RWPE2 (cell line): ENCODE measurements at regions not wholly inside any gene's neighbourhood (a gene's known extent, or its start where the extent isn't known, plus 50 kb on each side); places are given as distances from the start of the nearest gene placed in this dataset.
A peak's percentile ranks its signal among the peaks of the same experiment; 100 is the strongest.
"Not testable (repeated sequence)": the region's sequence is repeated elsewhere in the genome, so short reads cannot be mapped to it uniquely, and the experiment has no call there.

Experiments
- ATAC-seq: fragments of 200-7000 bp; cut with Tn5 transposase; 3 replicates; pipeline ENCODE4 v1.9.1; 2021; ENCODE audit warnings: low read depth
- DNase-seq: peaks from one replicate; pipeline ENCODE4 v3.0.0-alpha.2; 2020; ENCODE audit warnings: low spot score
- H3K27ac ChIP-seq: fragments of 450-650 bp; 2 replicates; pipeline ENCODE4 v1.5.1; 2017; ENCODE audit warnings: mild to moderate bottlenecking; ENCODE audit not compliant: poor library complexity, severe bottlenecking
- H3K27me3 ChIP-seq: fragments of 250-450 bp; sonication (Bioruptor Pico); 2 replicates; pipeline ENCODE4 v1.5.1; 2021; ENCODE audit warnings: mild to moderate bottlenecking, moderate library complexity; ENCODE audit not compliant: insufficient read depth, poor library complexity, severe bottlenecking
- H3K36me3 ChIP-seq: fragments of 250-450 bp; sonication (Bioruptor Pico); 2 replicates; pipeline ENCODE4 v1.5.1; 2020; ENCODE audit warnings: low read depth, mild to moderate bottlenecking, moderate library complexity
- H3K4me1 ChIP-seq: fragments of 250-450 bp; sonication (Bioruptor Pico); 2 replicates; pipeline ENCODE4 v1.5.1; 2021; ENCODE audit warnings: mild to moderate bottlenecking, moderate library complexity; ENCODE audit not compliant: insufficient read depth, poor library complexity, severe bottlenecking
- H3K4me3 ChIP-seq: fragments of 250-450 bp; sonication (Bioruptor Pico); 2 replicates; pipeline ENCODE4 v1.5.1; 2021; ENCODE audit warnings: mild to moderate bottlenecking, moderate library complexity; ENCODE audit not compliant: severe bottlenecking
- H3K9me3 ChIP-seq: fragments of 250-450 bp; sonication (Bioruptor Pico); 2 replicates; pipeline ENCODE4 v1.5.1; 2021; ENCODE audit warnings: mild to moderate bottlenecking, moderate library complexity; ENCODE audit not compliant: severe bottlenecking
- TF ChIP-seq, protein P1 (sequence below): fragments of 450-650 bp; IDR thresholded peaks from one replicate; pipeline ENCODE4 v1.5.1; 2017; ENCODE audit warnings: mild to moderate bottlenecking, moderate library complexity; ENCODE audit not compliant: poor library complexity, severe bottlenecking

DNA sequence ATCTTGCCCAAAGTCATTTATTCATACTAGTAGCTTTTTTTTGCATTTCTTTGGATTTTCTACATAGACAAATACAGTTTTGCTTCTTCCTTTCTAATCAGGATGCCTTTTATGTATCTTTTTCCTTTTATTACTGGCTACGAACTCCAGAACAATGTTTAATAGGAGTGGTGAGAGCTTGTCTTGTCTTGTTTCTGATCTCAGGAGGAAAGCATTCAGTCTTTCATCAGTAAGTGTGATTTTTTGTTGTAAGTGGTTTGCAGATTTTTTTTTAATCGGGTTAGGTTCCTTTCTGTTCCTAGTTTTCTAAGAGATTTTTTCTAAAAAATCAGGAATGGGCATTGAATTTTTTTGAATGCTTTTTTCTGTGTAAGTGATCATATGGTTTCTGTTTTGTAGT lies 86.8 kb downstream of the PROP1 start:
- H3K9me3 ChIP-seq, DNase-seq, H3K27me3 ChIP-seq, H3K36me3 ChIP-seq, H3K4me3 ChIP-seq, H3K27ac ChIP-seq, H3K4me1 ChIP-seq: not testable (repeated sequence)
- peak; percentile 92 for ATAC-seq

DNA sequence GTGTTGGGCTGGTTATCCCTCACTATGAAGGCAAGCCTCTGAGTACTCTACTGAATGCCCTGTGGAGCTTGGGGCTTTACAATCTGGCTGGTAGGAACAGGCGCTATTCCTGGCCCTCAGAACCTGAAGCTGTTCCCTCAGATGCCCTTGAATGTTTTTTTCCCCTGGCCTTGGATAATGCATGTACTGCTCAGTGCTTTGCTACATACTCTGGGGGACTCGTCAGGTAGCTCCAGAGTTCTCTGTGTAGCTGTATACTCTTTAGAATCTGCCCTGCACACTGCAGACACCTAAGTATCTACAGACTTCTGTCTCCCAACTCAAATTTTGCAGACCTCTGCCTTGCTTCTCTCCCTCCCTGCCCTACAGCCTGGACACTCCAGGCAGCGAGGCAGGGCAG lies 93.2 kb downstream of the PROP1 start:
- H3K4me3 ChIP-seq, H3K36me3 ChIP-seq, H3K27me3 ChIP-seq, H3K27ac ChIP-seq, DNase-seq, H3K4me1 ChIP-seq, H3K9me3 ChIP-seq, ATAC-seq: not testable (repeated sequence)

DNA sequence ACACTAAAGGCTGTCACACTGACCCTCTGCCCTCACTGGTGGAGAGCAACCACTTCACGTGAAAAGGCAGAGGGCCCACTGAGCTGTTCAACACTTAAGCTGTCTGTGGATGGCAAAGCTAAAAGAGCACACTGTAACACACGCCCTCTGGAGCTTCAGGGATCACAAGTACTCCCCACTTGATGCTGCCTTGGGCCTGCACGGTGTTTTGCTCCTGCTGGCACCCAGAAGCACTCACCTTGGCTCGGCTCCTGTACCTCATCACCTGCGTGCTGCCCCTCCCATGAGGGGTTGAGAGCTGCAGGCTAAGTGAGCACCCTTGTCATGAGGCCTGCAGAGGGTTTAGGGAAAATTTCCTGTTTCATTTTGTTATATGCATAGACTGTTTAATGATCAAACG lies 96.0 kb downstream of the PROP1 start:
- not testable (repeated sequence) for H3K27ac ChIP-seq, H3K27me3 ChIP-seq, DNase-seq, H3K9me3 ChIP-seq, ATAC-seq, H3K4me3 ChIP-seq, H3K36me3 ChIP-seq, H3K4me1 ChIP-seq

DNA sequence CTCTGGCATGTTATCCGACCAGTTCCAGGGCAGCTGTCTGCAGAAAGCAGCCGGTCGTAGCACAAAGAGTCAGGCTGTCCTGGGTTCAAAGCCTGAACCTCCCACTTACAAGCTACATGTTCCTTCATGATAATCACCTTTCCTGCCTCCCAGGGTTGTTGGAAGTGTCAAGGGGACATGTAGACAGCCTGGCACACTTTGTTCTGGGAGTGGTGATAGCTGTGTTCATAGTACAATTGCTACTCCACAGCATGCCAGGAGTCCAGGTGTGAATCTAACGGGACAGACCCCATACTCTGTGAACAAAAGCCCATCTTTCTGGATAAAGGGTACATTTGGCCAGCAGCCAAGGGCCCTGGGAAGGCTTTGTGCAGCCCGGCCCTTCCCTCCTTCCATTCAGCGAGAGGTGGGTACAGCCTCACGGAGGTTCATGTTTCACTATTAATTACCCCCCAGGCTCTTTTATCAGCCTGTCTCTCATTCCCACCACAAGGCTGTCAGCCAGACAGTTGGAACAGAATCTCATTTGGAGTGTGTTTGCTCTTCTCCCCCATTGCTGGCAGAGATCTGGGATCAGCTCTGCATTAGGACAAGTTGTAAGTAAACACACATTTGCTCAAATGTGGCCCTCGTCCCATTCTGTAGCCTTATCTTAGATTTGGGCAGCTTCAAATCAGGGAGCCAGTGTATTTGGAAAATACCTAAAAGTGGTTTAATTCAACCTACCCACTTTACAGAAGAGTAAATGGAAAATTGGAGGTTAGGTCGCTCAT lies 101.2 kb downstream of the PROP1 start:
- not testable (repeated sequence) for H3K4me3 ChIP-seq, DNase-seq, ATAC-seq, H3K4me1 ChIP-seq, H3K9me3 ChIP-seq, H3K27me3 ChIP-seq, H3K27ac ChIP-seq, H3K36me3 ChIP-seq

DNA sequence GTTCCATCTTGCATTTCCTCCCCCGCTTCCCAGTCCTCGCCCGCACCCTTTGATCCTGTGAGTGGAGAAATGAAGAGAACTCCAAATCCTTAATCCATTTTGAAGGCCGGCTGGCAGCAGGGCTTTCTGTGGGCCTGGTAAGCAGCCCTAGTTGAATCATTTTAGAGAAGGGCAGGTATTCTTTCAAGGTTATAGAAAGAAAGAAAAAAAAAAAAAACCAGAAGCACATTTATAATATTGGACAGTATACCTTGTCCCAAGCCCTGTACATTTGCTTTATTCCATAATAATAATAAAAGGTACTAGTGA lies 103.7 kb downstream of the PROP1 start:
- not testable (repeated sequence) for H3K4me1 ChIP-seq, H3K4me3 ChIP-seq, H3K27me3 ChIP-seq, H3K27ac ChIP-seq, H3K9me3 ChIP-seq, DNase-seq, ATAC-seq, H3K36me3 ChIP-seq

DNA sequence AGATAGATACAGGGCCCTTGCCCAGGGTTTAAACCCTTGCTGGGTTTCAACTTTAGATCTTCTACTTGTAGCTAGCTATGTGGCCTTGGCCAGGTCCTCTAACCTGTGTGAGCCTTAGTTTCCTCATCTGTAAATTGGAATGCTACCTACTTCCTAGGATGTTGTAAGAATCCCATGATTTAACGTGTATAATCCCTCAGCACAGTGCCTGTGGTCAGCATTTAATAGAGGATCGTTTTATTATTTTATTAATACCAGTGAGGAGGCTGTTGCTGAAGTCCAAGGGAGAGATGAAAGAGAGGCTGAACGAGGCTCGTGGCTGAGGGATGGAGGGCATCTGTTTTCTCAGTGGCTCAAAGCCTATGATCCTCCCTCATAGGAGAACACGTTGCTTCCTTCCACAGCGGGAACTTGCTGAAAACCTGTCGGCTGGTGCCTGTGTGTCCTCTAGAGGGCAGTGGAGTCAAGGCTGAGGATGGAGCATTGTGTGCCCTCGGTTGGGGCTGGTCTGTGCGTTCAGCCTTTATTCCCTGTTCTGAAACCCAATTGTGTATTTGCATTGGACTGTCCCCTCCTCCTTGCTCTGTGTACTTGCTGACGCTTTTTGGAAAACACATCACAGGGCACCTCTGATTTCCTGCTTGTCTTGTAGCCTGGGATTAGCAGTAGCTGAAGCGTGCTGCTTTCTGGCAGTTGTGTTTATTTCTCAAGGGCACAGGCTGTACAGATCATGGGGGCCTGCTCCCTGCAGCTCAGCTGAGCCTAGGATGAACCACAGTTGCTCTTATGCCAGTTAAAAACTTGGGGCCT lies 104.3 kb downstream of the PROP1 start:
- not testable (repeated sequence) for H3K27me3 ChIP-seq, H3K4me3 ChIP-seq, DNase-seq, H3K36me3 ChIP-seq, H3K27ac ChIP-seq, H3K9me3 ChIP-seq, H3K4me1 ChIP-seq
- ATAC-seq = peak; percentile 92
- TF ChIP-seq, protein P1, sequence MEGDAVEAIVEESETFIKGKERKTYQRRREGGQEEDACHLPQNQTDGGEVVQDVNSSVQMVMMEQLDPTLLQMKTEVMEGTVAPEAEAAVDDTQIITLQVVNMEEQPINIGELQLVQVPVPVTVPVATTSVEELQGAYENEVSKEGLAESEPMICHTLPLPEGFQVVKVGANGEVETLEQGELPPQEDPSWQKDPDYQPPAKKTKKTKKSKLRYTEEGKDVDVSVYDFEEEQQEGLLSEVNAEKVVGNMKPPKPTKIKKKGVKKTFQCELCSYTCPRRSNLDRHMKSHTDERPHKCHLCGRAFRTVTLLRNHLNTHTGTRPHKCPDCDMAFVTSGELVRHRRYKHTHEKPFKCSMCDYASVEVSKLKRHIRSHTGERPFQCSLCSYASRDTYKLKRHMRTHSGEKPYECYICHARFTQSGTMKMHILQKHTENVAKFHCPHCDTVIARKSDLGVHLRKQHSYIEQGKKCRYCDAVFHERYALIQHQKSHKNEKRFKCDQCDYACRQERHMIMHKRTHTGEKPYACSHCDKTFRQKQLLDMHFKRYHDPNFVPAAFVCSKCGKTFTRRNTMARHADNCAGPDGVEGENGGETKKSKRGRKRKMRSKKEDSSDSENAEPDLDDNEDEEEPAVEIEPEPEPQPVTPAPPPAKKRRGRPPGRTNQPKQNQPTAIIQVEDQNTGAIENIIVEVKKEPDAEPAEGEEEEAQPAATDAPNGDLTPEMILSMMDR = peak; percentile 23

DNA sequence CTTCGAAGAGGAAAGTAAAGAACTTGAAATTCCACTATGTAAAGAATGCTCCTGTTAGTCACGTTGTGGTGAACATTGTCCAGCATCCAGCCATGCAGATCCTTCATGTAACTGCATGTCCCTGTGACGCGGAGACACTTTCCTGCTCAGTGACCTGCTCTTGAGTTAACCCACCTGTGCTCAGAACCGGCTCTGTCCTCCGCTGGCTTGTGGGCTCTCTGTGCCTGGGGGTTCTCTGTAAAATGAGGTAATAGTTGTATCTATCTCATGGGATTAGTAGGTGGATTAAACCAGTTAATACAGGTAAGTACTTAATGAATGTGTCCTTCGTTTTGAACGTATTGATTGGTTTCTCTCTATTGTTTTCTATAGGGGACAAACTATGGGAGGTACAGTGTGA lies 100.6 kb upstream of the FAM153A start:
- H3K9me3 ChIP-seq, H3K4me1 ChIP-seq, H3K4me3 ChIP-seq, H3K36me3 ChIP-seq, H3K27ac ChIP-seq, H3K27me3 ChIP-seq: not testable (repeated sequence)
- peak; percentile 75 for DNase-seq
- ATAC-seq = peak; percentile 94

DNA sequence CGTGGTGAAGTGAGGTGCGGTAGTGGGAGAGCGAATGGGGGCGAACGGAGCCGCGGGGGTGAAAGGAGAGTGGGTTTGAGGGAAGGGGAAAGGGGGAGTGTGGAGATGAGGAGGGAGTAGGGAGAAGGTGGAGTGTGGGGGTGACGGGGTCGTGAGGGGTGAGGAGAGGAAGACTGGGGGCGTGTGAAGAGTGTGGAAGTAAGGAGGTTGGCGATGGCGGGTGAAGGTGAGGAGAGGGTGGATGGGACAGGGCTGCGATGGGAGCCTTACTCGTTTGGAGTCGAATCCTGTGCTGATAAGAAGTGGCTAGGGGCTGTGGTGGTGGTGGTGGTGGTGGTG lies 93.2 kb upstream of the FAM153A start:
- not testable (repeated sequence) for H3K27me3 ChIP-seq, H3K36me3 ChIP-seq, H3K27ac ChIP-seq, H3K9me3 ChIP-seq, H3K4me1 ChIP-seq, H3K4me3 ChIP-seq, DNase-seq
- peak; percentile 77 for ATAC-seq

DNA sequence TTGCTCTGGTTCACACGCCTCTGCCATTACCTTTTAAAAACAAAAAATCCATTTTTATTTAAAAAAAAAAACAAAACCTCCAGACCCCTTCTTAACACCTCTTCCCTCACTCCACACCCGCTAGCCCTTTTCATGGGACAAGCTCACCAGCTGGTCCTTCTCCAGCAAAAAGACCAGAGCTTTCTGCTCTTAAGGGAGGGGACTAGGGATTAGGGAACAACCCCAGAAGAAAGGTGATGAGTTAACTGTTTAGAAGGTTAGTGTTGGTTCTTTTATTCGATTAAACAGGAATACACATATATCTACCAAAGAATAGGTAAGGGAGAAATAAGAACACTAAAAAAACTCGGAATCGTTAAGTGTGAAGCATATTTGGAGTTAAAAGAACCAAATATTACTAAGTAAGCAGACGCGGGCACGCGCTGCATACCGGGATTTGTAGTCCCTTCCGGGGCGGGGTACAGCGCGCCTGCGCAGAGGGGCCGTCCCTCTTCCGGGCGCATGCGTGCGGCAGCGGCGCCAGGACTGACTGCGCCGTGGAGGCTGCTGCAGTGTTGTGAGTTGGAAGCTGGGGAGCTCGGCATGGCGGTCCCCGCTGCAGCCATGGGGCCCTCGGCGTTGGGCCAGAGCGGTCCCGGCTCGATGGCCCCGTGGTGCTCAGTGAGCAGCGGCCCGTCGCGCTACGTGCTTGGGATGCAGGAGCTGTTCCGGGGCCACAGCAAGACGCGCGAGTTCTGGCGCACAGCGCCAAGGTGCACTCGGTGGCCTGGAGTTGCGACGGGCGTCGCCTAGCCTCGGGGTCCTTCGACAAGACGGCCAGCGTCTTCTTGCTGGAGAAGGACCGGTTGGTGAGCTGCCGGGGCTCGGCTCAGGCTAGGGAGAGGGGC lies 92.6 kb upstream of the FAM153A start:
- not testable (repeated sequence) for DNase-seq, H3K36me3 ChIP-seq, H3K4me3 ChIP-seq, H3K27ac ChIP-seq, H3K27me3 ChIP-seq, H3K4me1 ChIP-seq, H3K9me3 ChIP-seq
- ATAC-seq = peak; percentile 82

DNA sequence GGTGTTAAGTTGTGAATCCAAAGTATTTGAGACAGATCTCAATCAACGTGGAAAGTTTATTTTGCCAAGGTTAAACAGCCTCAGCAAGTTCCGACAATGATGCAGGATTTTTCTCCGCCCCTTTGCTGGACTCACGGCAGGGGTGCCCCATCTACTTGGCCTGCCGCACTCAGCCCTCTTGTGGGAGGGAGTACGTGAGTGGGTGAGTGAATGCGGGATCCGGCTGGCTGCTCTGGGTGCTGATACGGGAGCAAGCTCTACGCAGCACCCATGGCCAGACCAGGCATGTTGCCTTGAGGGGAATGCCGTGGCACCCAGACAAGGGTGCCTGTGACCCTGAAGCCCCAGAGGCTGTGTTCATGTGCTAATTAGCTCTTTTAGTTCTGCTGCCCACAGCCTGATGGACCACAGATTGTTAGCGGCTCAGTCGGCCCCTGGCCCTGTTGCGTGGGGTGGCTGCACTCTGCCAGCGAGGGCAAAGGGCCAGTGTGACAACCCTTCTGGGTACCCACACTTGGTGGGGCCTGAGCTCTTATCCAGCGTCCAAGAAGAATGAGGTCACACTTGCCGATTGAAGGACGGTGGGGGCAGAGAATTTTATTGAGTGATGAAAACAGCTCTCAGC lies 81.2 kb upstream of the FAM153A start:
- DNase-seq, H3K27ac ChIP-seq, H3K9me3 ChIP-seq, H3K4me3 ChIP-seq, H3K36me3 ChIP-seq, H3K27me3 ChIP-seq, H3K4me1 ChIP-seq: not testable (repeated sequence)
- peak; percentile 74; the same call in 2 of the 3 replicates for ATAC-seq
